ENCODE measurements at regions not wholly inside any gene's neighbourhood (a gene's known extent, or its start where the extent isn't known, plus 50 kb on each side); places are given as distances from the start of the nearest gene placed in this dataset.

DNA sequence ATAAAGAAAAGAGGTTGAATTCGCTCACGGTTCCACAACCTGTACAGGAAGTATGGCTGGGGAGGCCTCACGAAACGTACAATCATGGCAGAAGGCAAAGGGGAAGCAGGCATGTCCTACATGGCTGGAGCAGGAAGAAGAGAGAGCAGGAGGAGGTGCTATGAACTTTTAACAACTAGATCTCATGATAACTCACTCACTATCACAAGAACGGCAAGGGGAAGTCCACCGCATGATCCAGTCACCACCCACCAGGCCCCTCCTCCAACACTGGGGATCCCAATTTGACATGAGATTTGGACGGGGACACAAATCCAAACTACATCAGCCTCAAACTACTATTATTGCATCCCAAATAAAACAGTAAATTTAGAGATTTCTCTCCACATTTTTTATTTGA, 53.6 kb upstream of the CST7 start:
- TF ChIP-seq, protein P1, sequence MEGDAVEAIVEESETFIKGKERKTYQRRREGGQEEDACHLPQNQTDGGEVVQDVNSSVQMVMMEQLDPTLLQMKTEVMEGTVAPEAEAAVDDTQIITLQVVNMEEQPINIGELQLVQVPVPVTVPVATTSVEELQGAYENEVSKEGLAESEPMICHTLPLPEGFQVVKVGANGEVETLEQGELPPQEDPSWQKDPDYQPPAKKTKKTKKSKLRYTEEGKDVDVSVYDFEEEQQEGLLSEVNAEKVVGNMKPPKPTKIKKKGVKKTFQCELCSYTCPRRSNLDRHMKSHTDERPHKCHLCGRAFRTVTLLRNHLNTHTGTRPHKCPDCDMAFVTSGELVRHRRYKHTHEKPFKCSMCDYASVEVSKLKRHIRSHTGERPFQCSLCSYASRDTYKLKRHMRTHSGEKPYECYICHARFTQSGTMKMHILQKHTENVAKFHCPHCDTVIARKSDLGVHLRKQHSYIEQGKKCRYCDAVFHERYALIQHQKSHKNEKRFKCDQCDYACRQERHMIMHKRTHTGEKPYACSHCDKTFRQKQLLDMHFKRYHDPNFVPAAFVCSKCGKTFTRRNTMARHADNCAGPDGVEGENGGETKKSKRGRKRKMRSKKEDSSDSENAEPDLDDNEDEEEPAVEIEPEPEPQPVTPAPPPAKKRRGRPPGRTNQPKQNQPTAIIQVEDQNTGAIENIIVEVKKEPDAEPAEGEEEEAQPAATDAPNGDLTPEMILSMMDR (IDR thresholded peaks at IDR 0.05 in 8 of 11, conservative IDR thresholded peaks at IDR 0.05 in 3 of 11) = no peak
- no peak for TF ChIP-seq POLR2AphosphoS5 (IDR thresholded peaks at IDR 0.05)
- no peak for TF ChIP-seq POLR2A (IDR thresholded peaks at IDR 0.05)
